ENCODE measurements at regions not wholly inside any gene's neighbourhood (a gene's known extent, or its start where the extent isn't known, plus 50 kb on each side); places are given as distances from the start of the nearest gene placed in this dataset.

DNA sequence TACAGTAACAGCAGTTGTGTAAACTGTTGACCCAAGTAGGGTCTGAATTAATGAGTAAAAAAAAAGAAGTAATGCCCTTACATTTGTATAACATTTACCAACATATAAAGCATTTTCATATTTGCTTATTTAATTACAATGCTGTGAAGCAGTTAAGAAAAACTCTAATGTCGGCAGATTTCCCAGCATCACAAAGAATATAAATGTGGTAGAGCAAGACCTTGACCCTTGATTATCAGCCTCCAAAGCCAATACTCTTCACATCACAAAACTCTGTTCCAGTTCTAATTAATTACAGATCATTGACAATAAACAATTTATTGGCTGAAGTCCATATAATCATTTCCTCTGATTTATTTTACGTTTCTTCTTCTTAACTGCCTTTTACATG, 130.2 kb downstream of the DUSP10 start:
- Mint-ChIP-seq H3K36me3 (no peaks in the 10 kb centered on the region), H3K9me3 (no peaks in the 10 kb centered on the region), H3K27me3 (no peaks in the 10 kb centered on the region), H3K4me1 (ENCODE audit: unreplicated experiment) (peaks cover 9% of the 10 kb centered on the region), H3K27ac (peak overlapping the region; percentile 27), H3K4me3 (no peak overlapping the region)
- no peak for DNase-seq (ENCODE audit: extremely low spot score, unreplicated experiment)
- TF ChIP-seq, protein P1, sequence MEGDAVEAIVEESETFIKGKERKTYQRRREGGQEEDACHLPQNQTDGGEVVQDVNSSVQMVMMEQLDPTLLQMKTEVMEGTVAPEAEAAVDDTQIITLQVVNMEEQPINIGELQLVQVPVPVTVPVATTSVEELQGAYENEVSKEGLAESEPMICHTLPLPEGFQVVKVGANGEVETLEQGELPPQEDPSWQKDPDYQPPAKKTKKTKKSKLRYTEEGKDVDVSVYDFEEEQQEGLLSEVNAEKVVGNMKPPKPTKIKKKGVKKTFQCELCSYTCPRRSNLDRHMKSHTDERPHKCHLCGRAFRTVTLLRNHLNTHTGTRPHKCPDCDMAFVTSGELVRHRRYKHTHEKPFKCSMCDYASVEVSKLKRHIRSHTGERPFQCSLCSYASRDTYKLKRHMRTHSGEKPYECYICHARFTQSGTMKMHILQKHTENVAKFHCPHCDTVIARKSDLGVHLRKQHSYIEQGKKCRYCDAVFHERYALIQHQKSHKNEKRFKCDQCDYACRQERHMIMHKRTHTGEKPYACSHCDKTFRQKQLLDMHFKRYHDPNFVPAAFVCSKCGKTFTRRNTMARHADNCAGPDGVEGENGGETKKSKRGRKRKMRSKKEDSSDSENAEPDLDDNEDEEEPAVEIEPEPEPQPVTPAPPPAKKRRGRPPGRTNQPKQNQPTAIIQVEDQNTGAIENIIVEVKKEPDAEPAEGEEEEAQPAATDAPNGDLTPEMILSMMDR (conservative IDR thresholded peaks at IDR 0.05): no peak

DNA sequence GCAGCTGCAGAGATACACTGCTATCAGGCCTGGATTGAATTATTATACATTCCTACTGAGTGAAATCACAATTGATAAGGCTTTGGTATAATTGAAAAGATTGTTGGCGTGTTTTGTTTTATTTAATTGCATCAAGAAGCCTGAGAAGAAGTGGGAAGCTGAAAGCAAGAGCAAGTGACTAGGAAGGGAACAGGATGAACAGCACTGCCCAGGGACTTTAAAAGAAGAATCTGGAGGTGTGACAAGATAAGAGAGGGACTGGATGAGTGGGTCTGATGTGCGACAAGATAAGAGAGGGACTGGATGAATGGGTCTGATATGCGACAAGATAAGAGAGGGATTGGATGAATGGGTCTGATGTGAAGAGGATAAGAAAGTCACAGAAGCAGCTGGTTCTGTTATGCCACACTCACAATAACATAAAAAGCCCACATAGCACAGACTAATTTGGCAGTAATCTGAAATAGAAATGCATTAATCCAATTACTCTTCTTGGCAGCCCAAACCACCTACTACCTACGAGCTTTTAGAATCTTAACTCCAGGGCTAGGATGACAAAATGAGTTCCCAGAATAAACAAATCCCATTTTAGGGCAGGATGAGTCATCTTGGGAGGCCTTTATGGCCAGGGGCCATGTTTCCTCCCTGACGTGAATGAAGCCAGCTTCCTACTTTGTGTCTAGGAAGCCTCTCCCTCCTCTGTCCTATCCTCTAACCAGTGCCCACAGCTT, 129.7 kb downstream of the DUSP10 start:
- Mint-ChIP-seq H3K27ac (peak overlapping the region; percentile 27), H3K4me3 (no peak overlapping the region), H3K27me3 (no peaks in the 10 kb centered on the region), H3K9me3 (no peaks in the 10 kb centered on the region), H3K4me1 (ENCODE audit: unreplicated experiment) (peaks cover 9% of the 10 kb centered on the region), H3K36me3 (no peaks in the 10 kb centered on the region)
- TF ChIP-seq, protein P1 (conservative IDR thresholded peaks at IDR 0.05): no peak
- no peak for DNase-seq (ENCODE audit: extremely low spot score, unreplicated experiment)

DNA sequence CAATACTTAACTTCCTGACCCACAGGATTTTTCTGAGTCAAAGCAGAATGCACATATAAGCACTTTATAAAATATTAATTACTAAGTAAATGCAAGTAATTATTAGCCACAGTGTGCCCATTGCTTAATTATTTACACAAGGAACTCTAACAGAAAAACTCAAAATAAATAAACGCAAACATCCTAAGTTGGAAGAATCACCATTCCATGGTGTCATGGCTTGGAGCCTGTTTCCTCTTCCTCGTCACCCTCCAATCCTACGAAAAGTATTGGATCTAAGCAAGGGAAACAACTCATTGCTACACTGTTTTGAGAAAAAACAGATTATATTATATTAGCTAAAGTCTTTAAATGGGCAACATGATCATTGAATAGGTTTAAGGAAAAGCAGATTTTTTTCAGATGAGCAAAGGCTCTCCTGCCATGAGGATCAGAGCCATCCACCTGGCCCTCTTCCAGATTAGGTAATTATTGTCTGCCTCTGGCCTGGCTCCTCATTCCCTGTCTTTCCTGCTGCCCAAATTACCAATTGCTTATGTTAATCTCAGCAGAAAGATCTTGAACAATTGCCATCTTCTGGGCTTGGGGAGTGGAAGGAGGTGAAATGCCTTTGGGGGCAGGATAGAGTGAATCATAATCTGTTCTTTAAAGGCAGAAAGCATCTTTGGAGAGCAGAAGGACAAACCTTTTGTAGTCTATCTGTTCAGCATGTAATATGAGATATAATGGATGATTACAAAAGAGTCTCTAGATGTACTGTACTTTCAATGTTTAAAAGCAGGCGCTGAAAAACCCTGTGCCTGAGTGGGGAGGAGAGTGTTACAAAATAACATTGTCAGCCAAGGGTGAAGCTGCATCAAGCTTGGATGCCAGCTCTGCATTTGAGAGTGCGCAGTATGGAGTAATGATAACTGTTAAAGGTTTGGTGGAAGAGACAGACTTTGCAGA, 121.2 kb downstream of the DUSP10 start:
- no peak overlapping the region for H3K4me3 Mint-ChIP-seq
- TF ChIP-seq, protein P1 (conservative IDR thresholded peaks at IDR 0.05): no peak
- no peaks in the 10 kb centered on the region for H3K36me3 Mint-ChIP-seq
- no peak overlapping the region for H3K27ac Mint-ChIP-seq
- no peak for DNase-seq (ENCODE audit: extremely low spot score, unreplicated experiment)
- H3K27me3 Mint-ChIP-seq: peaks cover 2% of the 10 kb centered on the region
- no peaks in the 10 kb centered on the region for H3K4me1 Mint-ChIP-seq (ENCODE audit: unreplicated experiment)
- no peaks in the 10 kb centered on the region for H3K9me3 Mint-ChIP-seq

DNA sequence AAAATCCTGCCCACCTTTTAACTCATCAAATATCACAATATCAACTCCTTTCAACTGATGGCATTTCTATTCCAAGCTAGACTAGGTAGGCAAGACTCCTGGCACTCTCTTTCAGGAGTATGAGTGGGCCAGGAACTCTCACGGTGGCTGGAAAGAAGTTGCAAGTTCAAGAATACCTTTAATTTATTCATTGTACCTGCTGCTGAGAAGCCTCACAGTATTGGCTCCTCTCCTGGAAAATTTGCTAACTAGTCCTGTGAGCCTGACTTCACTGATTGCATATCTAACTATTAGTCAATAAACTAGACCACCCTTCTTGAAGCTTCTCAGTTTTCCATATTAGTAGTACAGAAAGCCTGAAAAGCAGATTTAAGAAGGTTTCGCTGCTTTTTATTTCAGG, 120.2 kb downstream of the DUSP10 start:
- H3K9me3 Mint-ChIP-seq: no peaks in the 10 kb centered on the region
- TF ChIP-seq, protein P1 (conservative IDR thresholded peaks at IDR 0.05): no peak
- H3K36me3 Mint-ChIP-seq: no peaks in the 10 kb centered on the region
- no peaks in the 10 kb centered on the region for H3K4me1 Mint-ChIP-seq (ENCODE audit: unreplicated experiment)
- peaks cover 2% of the 10 kb centered on the region for H3K27me3 Mint-ChIP-seq
- no peak for DNase-seq (ENCODE audit: extremely low spot score, unreplicated experiment)
- H3K4me3 Mint-ChIP-seq: no peak overlapping the region
- H3K27ac Mint-ChIP-seq: no peak overlapping the region

DNA sequence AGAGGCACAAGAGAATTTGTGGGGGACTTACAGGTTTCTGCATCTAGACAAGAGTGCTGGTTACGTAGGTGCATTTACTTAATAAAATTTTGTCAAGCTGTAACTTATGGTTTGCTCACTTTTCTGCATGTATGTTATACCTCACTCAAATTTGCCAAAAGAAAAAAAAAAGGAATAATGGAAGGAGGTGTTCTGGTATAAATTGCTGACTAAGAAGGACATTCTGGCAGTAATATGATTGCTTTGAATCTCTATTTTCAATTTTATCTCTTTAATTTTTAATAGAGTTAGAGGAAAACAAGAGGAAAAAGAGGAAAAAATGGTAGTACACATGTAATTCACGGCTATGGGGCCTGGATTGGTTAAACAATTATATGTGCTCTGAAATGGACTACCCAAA, 119.5 kb downstream of the DUSP10 start:
- H3K4me1 Mint-ChIP-seq (ENCODE audit: unreplicated experiment): no peaks in the 10 kb centered on the region
- TF ChIP-seq, protein P1 (conservative IDR thresholded peaks at IDR 0.05): no peak
- peaks cover 2% of the 10 kb centered on the region for H3K27me3 Mint-ChIP-seq
- no peaks in the 10 kb centered on the region for H3K9me3 Mint-ChIP-seq
- H3K4me3 Mint-ChIP-seq: no peak overlapping the region
- H3K36me3 Mint-ChIP-seq: no peaks in the 10 kb centered on the region
- no peak for DNase-seq (ENCODE audit: extremely low spot score, unreplicated experiment)
- no peak overlapping the region for H3K27ac Mint-ChIP-seq

All from type B pancreatic cell (in vitro differentiated cells).